ENCODE measurements at regions not wholly inside any gene's neighbourhood (a gene's known extent, or its start where the extent isn't known, plus 50 kb on each side); places are given as distances from the start of the nearest gene placed in this dataset.

DNA sequence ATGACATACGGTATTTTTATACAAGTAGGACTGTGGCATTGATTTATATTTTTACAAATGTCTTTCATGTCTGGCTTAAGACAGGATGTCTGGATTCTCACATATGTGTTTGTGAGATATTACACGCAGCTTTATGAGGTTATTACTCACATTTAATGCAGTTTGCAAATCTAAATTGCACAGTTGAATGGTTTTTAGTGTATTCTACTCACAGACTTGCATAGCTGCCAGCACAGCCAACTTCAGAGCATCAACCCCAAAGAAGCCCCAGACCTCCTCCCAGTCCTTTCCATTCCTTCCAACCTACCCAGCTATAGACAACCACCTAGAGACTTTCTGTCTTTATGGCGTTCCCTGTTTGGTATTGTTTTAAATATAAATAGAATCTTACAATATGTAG, 193.8 kb upstream of the SHH start:
- TF ChIP-seq, protein P1, sequence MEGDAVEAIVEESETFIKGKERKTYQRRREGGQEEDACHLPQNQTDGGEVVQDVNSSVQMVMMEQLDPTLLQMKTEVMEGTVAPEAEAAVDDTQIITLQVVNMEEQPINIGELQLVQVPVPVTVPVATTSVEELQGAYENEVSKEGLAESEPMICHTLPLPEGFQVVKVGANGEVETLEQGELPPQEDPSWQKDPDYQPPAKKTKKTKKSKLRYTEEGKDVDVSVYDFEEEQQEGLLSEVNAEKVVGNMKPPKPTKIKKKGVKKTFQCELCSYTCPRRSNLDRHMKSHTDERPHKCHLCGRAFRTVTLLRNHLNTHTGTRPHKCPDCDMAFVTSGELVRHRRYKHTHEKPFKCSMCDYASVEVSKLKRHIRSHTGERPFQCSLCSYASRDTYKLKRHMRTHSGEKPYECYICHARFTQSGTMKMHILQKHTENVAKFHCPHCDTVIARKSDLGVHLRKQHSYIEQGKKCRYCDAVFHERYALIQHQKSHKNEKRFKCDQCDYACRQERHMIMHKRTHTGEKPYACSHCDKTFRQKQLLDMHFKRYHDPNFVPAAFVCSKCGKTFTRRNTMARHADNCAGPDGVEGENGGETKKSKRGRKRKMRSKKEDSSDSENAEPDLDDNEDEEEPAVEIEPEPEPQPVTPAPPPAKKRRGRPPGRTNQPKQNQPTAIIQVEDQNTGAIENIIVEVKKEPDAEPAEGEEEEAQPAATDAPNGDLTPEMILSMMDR (IDR thresholded peaks at IDR 0.05) = no peak

- TF ChIP-seq, protein P1 (IDR thresholded peaks at IDR 0.05) = no peak
Measured at GRCh38 chr7:156005202-156005691, 193.0 kb upstream of the SHH start.

DNA sequence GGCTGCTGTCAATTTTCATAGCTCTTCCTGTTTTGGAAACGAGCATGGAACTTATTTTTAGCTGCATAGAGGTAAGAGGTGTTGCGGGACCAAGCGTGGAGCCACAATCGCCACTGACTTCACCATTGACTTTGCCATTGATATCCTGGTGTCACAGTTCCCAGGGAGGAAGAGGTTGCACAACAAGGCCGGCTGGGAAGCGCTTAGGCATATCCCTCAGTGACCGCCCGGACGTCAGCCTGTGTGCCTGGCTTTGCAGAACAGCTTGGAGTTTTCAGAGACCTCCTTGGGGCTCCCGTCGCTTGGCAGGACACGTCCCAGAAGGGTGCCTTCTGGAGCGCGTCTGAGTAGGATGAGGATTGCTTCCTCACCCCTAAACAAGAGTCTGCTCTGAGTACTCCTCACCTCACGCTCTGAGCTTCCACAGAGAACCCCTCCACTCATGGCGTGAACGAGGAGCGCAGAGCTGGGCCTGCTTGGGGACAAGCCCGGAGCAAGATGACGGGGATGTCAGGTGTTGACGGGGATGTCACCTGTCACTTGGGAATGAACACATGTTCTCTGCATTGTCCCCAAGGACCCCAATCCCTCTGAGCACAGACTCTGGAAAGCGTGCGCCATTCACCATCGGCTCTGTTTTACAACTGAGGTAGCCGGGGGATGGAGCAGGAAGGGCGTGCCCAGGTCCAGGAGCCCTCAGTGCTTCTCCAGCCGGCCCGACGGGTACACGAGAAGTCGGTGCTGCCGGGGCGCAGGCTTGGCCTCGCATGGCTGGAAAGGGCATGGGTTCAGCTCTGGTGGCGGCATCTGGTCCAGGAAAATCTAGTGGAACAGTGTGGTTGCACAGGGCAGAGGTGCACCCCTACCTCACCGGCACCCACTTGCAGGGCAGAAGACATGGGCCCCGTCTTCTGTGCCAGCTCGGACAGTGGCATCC, 192.3 kb upstream of the SHH start:
- TF ChIP-seq, protein P1 (IDR thresholded peaks at IDR 0.05) = no peak

DNA sequence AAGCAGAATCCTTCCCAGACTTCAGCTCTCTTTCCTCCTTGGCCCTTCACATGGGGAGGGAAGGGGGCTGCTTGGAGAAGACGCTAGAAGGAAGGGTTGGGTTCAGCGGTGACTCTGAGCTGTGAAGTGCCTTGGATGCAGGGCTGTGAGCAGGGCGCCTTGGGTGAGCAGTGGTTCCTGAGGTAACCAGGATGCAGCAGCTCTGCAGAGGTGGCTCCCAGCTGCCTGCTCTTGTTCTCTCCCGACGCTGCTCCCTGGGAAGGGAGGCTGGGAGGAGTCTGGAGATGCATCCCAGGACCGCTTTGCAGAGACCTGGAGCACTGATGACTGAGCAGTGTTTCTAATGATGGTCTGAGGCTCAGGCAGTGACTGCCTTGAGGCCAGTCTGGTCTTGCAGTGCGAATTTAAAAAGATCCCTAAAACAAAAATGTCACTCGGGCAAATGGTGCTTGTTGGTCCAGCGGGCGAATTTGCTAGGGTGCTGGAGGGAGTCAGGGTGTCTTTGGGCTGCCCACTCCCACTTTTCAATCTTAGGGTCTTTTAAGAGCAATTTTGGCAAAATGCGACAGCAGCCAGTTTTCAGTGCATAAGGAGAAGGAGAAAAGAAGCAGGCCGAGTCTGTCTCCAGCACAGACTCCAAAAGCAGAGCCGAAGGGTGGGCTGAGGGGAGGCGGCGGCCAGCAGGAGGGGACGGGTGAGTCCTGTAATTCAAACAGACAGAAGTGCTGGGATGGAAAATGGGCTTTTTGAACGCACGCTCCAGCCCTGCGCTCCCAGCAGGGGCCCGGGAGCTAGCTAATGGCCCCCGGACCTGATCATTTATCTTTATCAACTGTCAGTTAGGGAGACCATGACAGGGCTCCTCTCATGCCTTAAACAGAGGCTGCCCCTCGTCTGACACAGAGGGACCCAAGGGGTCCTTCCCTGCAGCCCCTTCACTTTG, 191.2 kb upstream of the SHH start:
- TF ChIP-seq, protein P1 (IDR thresholded peaks at IDR 0.05) = no peak

- TF ChIP-seq, protein P1 (IDR thresholded peaks at IDR 0.05) = no peak
Measured at GRCh38 chr7:156002362-156003066, 190.3 kb upstream of the SHH start.

DNA sequence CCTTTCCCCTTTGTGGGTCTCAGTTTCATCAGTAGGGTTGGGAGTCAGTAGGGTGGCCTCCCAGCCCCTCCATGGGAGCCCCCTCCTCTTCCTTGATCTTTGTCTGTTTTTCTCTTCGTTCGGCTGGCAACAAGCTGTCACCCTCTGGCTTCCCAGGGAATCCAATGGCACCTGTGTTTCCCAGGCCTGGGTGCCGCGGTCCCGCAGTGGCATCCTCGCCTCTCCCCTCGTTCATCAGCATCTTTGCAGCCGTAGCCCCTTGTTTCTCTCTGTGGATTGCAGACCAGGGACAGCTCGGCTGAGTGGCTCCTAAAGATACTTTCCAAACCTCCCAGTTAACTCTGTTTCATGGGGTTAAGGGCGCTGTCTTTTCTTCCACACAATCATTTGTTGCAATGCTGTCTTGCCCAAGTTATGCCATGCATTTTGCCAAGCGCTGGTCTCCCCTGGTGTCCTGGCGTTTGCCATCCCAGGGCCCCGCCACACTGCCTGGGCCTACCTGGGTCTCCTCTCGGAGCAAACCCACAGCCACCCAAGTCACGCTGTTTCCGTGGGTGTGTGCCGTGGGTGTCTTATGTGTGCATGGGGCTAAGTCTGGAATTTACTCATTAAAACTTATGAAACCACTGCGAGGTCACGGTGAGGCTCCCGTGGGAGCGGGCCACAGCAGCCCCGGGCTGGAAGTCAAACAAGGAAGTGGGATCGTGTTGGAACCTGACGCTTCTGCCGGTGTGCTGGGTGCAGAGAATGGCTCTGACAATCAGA, 189.4 kb upstream of the SHH start:
- TF ChIP-seq, protein P1 (IDR thresholded peaks at IDR 0.05) = no peak
